ENCODE measurements at regions not wholly inside any gene's neighbourhood (a gene's known extent, or its start where the extent isn't known, plus 50 kb on each side); places are given as distances from the start of the nearest gene placed in this dataset.
"Not testable (repeated sequence)": the region's sequence is repeated elsewhere in the genome, so short reads cannot be mapped to it uniquely, and the experiment has no call there.

DNA sequence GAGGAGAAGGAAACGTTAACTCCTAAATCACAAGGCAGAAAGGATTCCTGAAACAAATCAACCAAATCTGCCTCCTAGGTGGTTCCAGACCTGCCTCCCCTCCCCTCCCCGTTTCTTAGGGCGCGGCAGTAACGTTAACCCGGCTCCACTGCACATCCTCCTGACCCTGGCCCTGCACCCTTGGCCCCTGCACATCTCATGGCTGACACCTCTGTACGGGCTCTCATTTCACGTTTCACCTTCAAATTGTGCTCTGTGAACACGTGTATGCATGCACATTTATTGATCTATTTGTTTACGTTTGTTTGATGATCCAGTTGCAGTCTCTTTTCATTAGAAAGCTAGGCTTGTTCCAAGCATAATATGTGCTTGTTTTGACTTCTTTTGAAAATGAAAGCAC is 358.1 kb downstream of the ADGRD1 start:
- no peak overlapping the region for H3K27ac ChIP-seq (ENCODE audit: low read depth, low read length)
- DNase-seq (ENCODE audit: insufficient read length, low spot score, missing footprints), result no peak
- H3K36me3 ChIP-seq (ENCODE audit: insufficient read depth, low read length), result no peaks in the 10 kb centered on the region
- no peaks in the 10 kb centered on the region for H3K4me1 ChIP-seq (ENCODE audit: insufficient read depth, low read length)
- TF ChIP-seq, protein P1, sequence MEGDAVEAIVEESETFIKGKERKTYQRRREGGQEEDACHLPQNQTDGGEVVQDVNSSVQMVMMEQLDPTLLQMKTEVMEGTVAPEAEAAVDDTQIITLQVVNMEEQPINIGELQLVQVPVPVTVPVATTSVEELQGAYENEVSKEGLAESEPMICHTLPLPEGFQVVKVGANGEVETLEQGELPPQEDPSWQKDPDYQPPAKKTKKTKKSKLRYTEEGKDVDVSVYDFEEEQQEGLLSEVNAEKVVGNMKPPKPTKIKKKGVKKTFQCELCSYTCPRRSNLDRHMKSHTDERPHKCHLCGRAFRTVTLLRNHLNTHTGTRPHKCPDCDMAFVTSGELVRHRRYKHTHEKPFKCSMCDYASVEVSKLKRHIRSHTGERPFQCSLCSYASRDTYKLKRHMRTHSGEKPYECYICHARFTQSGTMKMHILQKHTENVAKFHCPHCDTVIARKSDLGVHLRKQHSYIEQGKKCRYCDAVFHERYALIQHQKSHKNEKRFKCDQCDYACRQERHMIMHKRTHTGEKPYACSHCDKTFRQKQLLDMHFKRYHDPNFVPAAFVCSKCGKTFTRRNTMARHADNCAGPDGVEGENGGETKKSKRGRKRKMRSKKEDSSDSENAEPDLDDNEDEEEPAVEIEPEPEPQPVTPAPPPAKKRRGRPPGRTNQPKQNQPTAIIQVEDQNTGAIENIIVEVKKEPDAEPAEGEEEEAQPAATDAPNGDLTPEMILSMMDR (IDR thresholded peaks at IDR 0.05; ENCODE audit: extremely low read depth, low read depth, low read length), result no peak
- no peaks in the 10 kb centered on the region for H3K79me2 ChIP-seq (ENCODE audit: insufficient read depth, low read length)
- H3K4me2 ChIP-seq (ENCODE audit: insufficient read depth, low read length), result no peak overlapping the region
- no peak overlapping the region for H2AFZ ChIP-seq (ENCODE audit: low read length)
- no peaks in the 10 kb centered on the region for H3K9me3 ChIP-seq (ENCODE audit: low read depth, low read length)
- no peak overlapping the region for H3K4me3 ChIP-seq (ENCODE audit: insufficient read depth, low read length)
- no peaks in the 10 kb centered on the region for H4K20me1 ChIP-seq (ENCODE audit: insufficient read depth, low read length)
- no peaks in the 10 kb centered on the region for H3K27me3 ChIP-seq (ENCODE audit: insufficient read depth, low read length)

DNA sequence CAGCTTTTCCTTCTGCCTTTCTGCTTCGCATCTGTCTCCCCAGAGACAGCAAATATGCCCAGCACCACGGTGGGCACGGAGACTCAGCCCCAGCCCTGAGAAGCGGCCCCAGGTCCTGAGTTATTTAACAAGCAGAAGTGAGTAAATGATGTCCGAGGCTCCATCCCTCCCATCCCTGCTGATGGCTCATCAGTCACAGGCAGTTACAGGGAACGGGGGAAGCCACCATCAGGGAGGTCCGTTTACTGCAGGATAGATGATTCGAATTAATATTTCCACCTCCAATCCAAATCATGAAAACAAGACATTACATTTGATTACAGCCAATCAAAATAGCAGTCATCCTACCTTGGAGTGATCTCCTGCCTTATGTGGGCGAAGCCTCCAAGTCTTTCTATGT is 358.7 kb downstream of the ADGRD1 start:
- not testable (repeated sequence) for H3K79me2 ChIP-seq (ENCODE audit: insufficient read depth, low read length)

DNA sequence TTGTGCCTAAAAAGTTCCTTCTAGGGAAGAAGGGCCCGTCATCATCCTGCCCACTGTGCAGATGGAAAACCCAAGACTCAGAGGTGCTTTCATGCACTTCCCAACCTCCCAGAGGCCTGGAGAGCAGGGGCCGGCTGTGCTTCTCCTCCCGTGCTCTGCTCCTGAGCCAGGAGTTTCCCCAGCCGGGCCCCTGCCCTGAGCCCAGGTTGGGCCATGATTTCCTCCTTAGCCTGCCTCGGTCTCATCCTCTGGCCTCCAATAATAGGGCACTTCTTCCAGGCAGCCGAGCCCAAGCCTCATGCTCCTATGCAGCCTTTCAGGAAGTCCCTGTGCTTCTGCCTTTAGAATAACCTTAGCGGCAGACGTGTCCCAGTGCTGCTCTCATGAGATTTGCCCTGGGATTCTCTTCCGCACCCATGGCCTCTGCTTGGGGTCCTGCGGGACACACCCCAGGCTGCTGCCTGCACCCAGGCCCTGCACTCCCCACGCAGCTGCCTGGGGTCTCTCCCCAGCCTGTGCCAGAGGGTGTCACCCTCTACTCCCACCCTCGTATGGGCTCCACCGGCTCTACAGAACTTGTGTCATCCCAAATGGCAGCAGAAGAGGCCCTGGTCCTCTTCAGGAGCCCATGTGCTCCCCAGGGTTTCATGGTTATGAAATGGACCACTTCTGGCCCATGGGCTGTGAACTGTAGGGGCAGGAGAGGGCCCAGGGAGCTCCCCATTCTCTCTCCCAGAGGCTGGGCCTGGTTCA is 359.3 kb downstream of the ADGRD1 start:
- Histone ChIP-seq H3K27me3 (ENCODE audit: insufficient read depth, low read length) (no peaks in the 10 kb centered on the region), H3K27ac (ENCODE audit: low read depth, low read length) (no peak overlapping the region), H3K36me3 (ENCODE audit: insufficient read depth, low read length) (no peaks in the 10 kb centered on the region), H3K79me2 (ENCODE audit: insufficient read depth, low read length) (no peaks in the 10 kb centered on the region), H2AFZ (ENCODE audit: low read length) (no peak overlapping the region), H3K4me3 (ENCODE audit: insufficient read depth, low read length) (no peak overlapping the region), H3K4me1 (ENCODE audit: insufficient read depth, low read length) (no peaks in the 10 kb centered on the region), H3K4me2 (ENCODE audit: insufficient read depth, low read length) (no peak overlapping the region), H3K9me3 (ENCODE audit: low read depth, low read length) (no peaks in the 10 kb centered on the region), H4K20me1 (ENCODE audit: insufficient read depth, low read length) (no peaks in the 10 kb centered on the region)
- TF ChIP-seq, protein P1 (IDR thresholded peaks at IDR 0.05; ENCODE audit: extremely low read depth, low read depth, low read length), result no peak
- DNase-seq (ENCODE audit: insufficient read length, low spot score, missing footprints), result no peak

More for the DNA sequence above, 358.7 kb downstream of the ADGRD1 start:
- not testable (repeated sequence) for H3K4me1 ChIP-seq (ENCODE audit: insufficient read depth, low read length); H3K27me3 ChIP-seq (ENCODE audit: insufficient read depth, low read length); H4K20me1 ChIP-seq (ENCODE audit: insufficient read depth, low read length); H3K27ac ChIP-seq (ENCODE audit: low read depth, low read length); H2AFZ ChIP-seq (ENCODE audit: low read length); H3K4me3 ChIP-seq (ENCODE audit: insufficient read depth, low read length); H3K4me2 ChIP-seq (ENCODE audit: insufficient read depth, low read length); DNase-seq (ENCODE audit: insufficient read length, low spot score, missing footprints); H3K36me3 ChIP-seq (ENCODE audit: insufficient read depth, low read length); H3K9me3 ChIP-seq (ENCODE audit: low read depth, low read length)

DNA sequence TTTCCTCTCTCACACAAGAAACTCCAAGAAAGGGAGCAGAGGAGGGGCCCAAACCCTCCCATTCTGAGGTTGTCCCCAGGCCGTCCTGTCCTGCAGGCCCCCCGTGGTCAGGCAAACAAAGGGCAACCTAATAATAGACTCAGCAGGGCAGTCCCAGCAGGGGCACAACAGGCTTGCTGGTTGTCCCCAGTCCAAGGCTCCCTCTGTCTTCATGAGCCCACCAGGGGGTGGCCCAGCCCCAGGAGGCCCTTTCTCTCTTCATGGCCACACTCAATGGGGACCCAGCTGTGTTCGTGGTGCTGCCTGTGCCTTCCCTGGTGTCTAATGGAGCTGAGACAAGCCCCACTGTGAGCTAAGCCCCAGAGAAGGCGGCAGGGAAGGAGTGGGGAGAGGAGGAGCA is 359.9 kb downstream of the ADGRD1 start:
- H3K4me1 ChIP-seq (ENCODE audit: insufficient read depth, low read length), result no peaks in the 10 kb centered on the region
- no peaks in the 10 kb centered on the region for H3K79me2 ChIP-seq (ENCODE audit: insufficient read depth, low read length)
- H3K4me3 ChIP-seq (ENCODE audit: insufficient read depth, low read length), result no peak overlapping the region
- H3K27ac ChIP-seq (ENCODE audit: low read depth, low read length), result no peak overlapping the region
- no peaks in the 10 kb centered on the region for H3K36me3 ChIP-seq (ENCODE audit: insufficient read depth, low read length)
- H3K9me3 ChIP-seq (ENCODE audit: low read depth, low read length), result no peaks in the 10 kb centered on the region
- no peak overlapping the region for H3K4me2 ChIP-seq (ENCODE audit: insufficient read depth, low read length)
- no peaks in the 10 kb centered on the region for H4K20me1 ChIP-seq (ENCODE audit: insufficient read depth, low read length)
- TF ChIP-seq, protein P1 (IDR thresholded peaks at IDR 0.05; ENCODE audit: extremely low read depth, low read depth, low read length), result no peak
- H3K27me3 ChIP-seq (ENCODE audit: insufficient read depth, low read length), result no peaks in the 10 kb centered on the region
- H2AFZ ChIP-seq (ENCODE audit: low read length), result no peak overlapping the region
- no peak for DNase-seq (ENCODE audit: insufficient read length, low spot score, missing footprints)

All from osteoblast (primary cell).